ENCODE measurements at regions not wholly inside any gene's neighbourhood (a gene's known extent, or its start where the extent isn't known, plus 50 kb on each side); places are given as distances from the start of the nearest gene placed in this dataset.

DNA sequence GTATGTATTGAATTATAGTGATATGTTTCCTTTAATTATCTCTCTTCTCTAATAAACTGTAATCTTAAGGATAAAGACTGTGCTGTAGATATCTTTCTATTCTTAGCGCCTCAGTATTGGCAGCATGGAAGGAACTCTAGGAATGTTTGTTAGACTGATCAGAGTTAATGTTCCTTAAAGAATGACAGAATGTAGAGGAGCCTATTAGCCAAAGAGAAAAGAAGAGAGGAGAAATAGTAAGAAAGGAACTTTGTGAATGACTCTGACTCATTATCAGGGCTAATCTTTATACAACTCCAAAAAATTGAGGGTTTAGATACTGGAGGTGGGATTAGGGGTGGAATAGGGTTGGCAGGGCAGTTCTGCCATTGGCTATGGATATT lies 59.0 kb upstream of the NUDT12 start:
- Histone ChIP-seq H3T11ph (ENCODE audit: low read length) (no peak overlapping the region), H2BK120ac (ENCODE audit: low read depth, low read length, poor library complexity, severe bottlenecking) (no peak overlapping the region), H3K4ac (ENCODE audit: low read depth, low read length) (no peak overlapping the region), H2AK5ac (ENCODE audit: insufficient read length, low read length) (no peak overlapping the region), H3K4me1 (ENCODE audit: insufficient read depth, low read length) (no peaks in the 10 kb centered on the region), H2BK12ac (ENCODE audit: insufficient read length, low read depth, low read length) (no peak overlapping the region), H3K4me2 (ENCODE audit: insufficient read depth, insufficient read length, low read length) (no peak overlapping the region), H2BK15ac (ENCODE audit: low read depth, low read length) (no peak overlapping the region), H3K79me2 (ENCODE audit: insufficient read depth, low read length) (no peaks in the 10 kb centered on the region), H3K27me3 (ENCODE audit: insufficient read depth, low read length) (no peaks in the 10 kb centered on the region), H4K20me1 (ENCODE audit: control insufficient read depth, insufficient read depth, insufficient read length) (no peaks in the 10 kb centered on the region), H3K14ac (ENCODE audit: insufficient read depth, low read length) (no peak overlapping the region), H3K23me2 (ENCODE audit: insufficient read length, low read depth, low read length, poor library complexity, severe bottlenecking) (no peaks in the 10 kb centered on the region), H3K56ac (ENCODE audit: insufficient read length, low read depth, low read length) (no peak overlapping the region), H3K23ac (ENCODE audit: insufficient read length, low read depth, low read length) (no peak overlapping the region), H4K8ac (replicated peaks; ENCODE audit: insufficient read length, low read depth, low read length) (no peak overlapping the region), H2BK5ac (ENCODE audit: insufficient read length, low read length) (no peak overlapping the region), H3K27ac (ENCODE audit: insufficient read length, low read depth, low read length) (no peak overlapping the region), H3K9me3 (ENCODE audit: control insufficient read depth, low read depth, low read length) (no peaks in the 10 kb centered on the region), H2BK20ac (ENCODE audit: low read depth, low read length, poor library complexity, severe bottlenecking) (no peak overlapping the region), H2AFZ (ENCODE audit: low read length) (no peak overlapping the region), H3K79me1 (ENCODE audit: insufficient read depth, low read depth, low read length, poor library complexity, severe bottlenecking) (no peaks in the 10 kb centered on the region), H3K9ac (ENCODE audit: extremely low read depth, insufficient read length, low read length) (no peak overlapping the region), H4K91ac (ENCODE audit: insufficient read length, low read depth, low read length) (no peak overlapping the region), H3K18ac (ENCODE audit: insufficient read length, low read depth, low read length) (no peak overlapping the region), H4K5ac (ENCODE audit: insufficient read length, low read depth, low read length) (no peak overlapping the region)
- no peaks in the 10 kb centered on the region; a peak in 2 of 5 replicates for H3K9me3 Mint-ChIP-seq
- no peak overlapping the region for H3K4me3 Mint-ChIP-seq
- TF ChIP-seq, protein P1, sequence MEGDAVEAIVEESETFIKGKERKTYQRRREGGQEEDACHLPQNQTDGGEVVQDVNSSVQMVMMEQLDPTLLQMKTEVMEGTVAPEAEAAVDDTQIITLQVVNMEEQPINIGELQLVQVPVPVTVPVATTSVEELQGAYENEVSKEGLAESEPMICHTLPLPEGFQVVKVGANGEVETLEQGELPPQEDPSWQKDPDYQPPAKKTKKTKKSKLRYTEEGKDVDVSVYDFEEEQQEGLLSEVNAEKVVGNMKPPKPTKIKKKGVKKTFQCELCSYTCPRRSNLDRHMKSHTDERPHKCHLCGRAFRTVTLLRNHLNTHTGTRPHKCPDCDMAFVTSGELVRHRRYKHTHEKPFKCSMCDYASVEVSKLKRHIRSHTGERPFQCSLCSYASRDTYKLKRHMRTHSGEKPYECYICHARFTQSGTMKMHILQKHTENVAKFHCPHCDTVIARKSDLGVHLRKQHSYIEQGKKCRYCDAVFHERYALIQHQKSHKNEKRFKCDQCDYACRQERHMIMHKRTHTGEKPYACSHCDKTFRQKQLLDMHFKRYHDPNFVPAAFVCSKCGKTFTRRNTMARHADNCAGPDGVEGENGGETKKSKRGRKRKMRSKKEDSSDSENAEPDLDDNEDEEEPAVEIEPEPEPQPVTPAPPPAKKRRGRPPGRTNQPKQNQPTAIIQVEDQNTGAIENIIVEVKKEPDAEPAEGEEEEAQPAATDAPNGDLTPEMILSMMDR (conservative IDR thresholded peaks at IDR 0.05): no peak
- H3K27ac Mint-ChIP-seq: no peak overlapping the region
- no CpG with 5 or more reads among the region's 1 CpG for WGBS (ENCODE audit: extremely low coverage, insufficient read length, low lambda C conversion rate)
- H3K27me3 Mint-ChIP-seq (ENCODE audit: low read depth): no peaks in the 10 kb centered on the region
- no peak for DNase-seq
- H3K4me1 Mint-ChIP-seq: no peaks in the 10 kb centered on the region
- H3K36me3 Mint-ChIP-seq (ENCODE audit: insufficient read depth in 1 of 3, low read depth in 3 of 3): peaks cover 0 to 6% (median 0%) of the 10 kb centered on the region in 3 experiments; a peak in 1 of 7 replicates
